LNCAP (cell line): ENCODE measurements at regions not wholly inside any gene's neighbourhood (a gene's known extent, or its start where the extent isn't known, plus 50 kb on each side); places are given as distances from the start of the nearest gene placed in this dataset.

ENCODE experiments used
- TF ChIP-seq, protein P1 (sequence below): fragments of 450-650 bp; IDR thresholded peaks from 2 replicates; pipeline ENCODE4 v1.5.1; 2017; ENCODE audit warnings: mild to moderate bottlenecking

GRCh38 chrX:35622040-35622439 is 176.1 kb upstream of the MAGEB16 start:
- TF ChIP-seq, protein P1, sequence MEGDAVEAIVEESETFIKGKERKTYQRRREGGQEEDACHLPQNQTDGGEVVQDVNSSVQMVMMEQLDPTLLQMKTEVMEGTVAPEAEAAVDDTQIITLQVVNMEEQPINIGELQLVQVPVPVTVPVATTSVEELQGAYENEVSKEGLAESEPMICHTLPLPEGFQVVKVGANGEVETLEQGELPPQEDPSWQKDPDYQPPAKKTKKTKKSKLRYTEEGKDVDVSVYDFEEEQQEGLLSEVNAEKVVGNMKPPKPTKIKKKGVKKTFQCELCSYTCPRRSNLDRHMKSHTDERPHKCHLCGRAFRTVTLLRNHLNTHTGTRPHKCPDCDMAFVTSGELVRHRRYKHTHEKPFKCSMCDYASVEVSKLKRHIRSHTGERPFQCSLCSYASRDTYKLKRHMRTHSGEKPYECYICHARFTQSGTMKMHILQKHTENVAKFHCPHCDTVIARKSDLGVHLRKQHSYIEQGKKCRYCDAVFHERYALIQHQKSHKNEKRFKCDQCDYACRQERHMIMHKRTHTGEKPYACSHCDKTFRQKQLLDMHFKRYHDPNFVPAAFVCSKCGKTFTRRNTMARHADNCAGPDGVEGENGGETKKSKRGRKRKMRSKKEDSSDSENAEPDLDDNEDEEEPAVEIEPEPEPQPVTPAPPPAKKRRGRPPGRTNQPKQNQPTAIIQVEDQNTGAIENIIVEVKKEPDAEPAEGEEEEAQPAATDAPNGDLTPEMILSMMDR: no peak

- TF ChIP-seq, protein P1: no peak
Observed at GRCh38 chrX:35622601-35623000, 175.5 kb upstream of the MAGEB16 start.

- TF ChIP-seq, protein P1: no peak
Observed at GRCh38 chrX:35625714-35626113, 172.4 kb upstream of the MAGEB16 start.

DNA sequence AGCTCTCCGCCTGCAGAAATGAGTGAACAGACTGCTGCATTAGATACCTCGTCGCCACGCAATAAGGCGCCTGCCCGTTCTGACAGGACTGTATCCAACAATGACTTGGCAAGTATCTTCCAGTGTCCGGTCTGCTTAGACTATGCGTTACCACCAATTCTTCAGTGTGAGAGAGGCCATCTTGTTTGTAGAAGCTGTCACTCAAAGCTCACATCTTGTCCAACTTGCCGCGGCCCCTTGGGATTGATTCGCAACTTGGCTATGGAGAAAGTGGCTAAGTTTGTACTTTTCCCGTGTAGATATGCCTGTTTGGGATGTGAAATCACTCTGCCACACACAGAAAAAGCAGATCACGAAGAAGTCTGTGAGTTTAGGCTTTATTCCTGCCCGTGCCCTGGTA is 172.0 kb upstream of the MAGEB16 start:
- TF ChIP-seq, protein P1: no peak

- TF ChIP-seq, protein P1: no peak
Observed at GRCh38 chrX:35664833-35665232, 133.3 kb upstream of the MAGEB16 start.

DNA sequence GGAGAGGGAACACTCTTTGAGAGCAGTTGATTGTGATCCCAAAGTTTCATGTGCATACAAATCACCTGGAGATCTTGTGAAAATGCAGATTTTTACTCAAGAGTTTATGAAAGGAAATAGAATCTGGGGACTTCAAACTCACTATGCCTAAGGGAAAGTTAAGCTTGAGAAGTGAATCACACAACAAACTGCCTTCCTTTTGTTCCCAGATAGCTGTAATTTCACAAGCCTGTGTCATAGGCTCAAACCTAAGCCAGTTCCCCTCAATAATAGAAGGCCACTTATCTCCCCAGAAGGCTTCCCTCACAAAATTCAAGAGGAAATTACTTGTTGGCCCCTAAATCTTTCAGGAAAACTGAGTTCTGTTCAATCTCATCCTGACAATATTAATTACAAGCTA is 132.8 kb upstream of the MAGEB16 start:
- TF ChIP-seq, protein P1: no peak

- TF ChIP-seq, protein P1: no peak
Observed at GRCh38 chrX:35670889-35671288, 127.3 kb upstream of the MAGEB16 start.

DNA sequence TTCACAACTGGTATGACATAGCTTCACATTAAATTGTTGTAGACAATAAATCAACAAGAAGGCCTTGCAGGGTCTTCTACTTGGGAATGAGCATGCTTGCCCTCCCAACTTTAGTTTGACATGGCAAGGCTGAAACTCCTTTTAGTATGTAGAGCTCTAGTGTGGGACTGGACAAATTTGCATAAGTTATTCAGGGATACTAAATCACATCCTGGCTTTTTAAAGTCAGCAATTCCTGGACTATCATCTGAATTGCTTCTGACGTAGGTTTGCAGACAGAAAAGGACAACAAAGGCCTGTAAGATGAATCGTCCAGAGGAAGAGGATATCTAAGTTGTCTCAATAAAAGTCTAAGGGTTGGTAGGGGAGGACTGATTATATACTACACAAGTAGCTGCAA is 123.0 kb upstream of the MAGEB16 start:
- TF ChIP-seq, protein P1: no peak
